ENCODE measurements at regions not wholly inside any gene's neighbourhood (a gene's known extent, or its start where the extent isn't known, plus 50 kb on each side); places are given as distances from the start of the nearest gene placed in this dataset.

GRCh38 chr10:112002206-112002605 is 181.4 kb downstream of the GPAM start:
- DNase-seq, result no peak

- no peak for DNase-seq
Observed at GRCh38 chr10:112004075-112004474, 179.5 kb downstream of the GPAM start.

- no peak for DNase-seq
Observed at GRCh38 chr10:112005044-112005443, 178.5 kb downstream of the GPAM start.

GRCh38 chr10:112006407-112006806 is 177.2 kb downstream of the GPAM start:
- no peak for DNase-seq

GRCh38 chr10:112006831-112007230 is 176.7 kb downstream of the GPAM start:
- no peak for DNase-seq

GRCh38 chr10:112022196-112022595 is 161.4 kb downstream of the GPAM start:
- no peak for DNase-seq

GRCh38 chr10:112024079-112024478 is 159.5 kb downstream of the GPAM start:
- no peak for DNase-seq

- no peak for DNase-seq
Observed at GRCh38 chr10:112025228-112025627, 158.3 kb downstream of the GPAM start.

GRCh38 chr10:112026438-112026837 is 157.1 kb downstream of the GPAM start:
- no peak for DNase-seq

- DNase-seq, result no peak
Observed at GRCh38 chr10:112027731-112028280, 155.8 kb downstream of the GPAM start.

- DNase-seq, result no peak
Observed at GRCh38 chr10:112030431-112030830, 153.1 kb downstream of the GPAM start.

- no peak for DNase-seq
Observed at GRCh38 chr10:112039823-112040222, 143.7 kb downstream of the GPAM start.

GRCh38 chr10:112040696-112041095 is 142.9 kb downstream of the GPAM start:
- DNase-seq, result no peak

GRCh38 chr10:112045938-112046337 is 137.6 kb downstream of the GPAM start:
- DNase-seq, result no peak

GRCh38 chr10:112047674-112048073 is 135.9 kb downstream of the GPAM start:
- DNase-seq, result no peak

- DNase-seq, result no peak
Observed at GRCh38 chr10:112052166-112052565, 131.4 kb downstream of the GPAM start.

GRCh38 chr10:112053895-112054294 is 129.7 kb downstream of the GPAM start:
- DNase-seq, result no peak

- DNase-seq, result no peak
Observed at GRCh38 chr10:112054516-112054915, 129.0 kb downstream of the GPAM start.

- DNase-seq, result no peak
Observed at GRCh38 chr10:112057072-112057471, 126.5 kb downstream of the GPAM start.

- DNase-seq, result no peak
Observed at GRCh38 chr10:112059220-112059619, 124.3 kb downstream of the GPAM start.

- no peak for DNase-seq
Observed at GRCh38 chr10:112071596-112072133, 111.9 kb downstream of the GPAM start.

- DNase-seq, result no peak
Observed at GRCh38 chr10:112078003-112078402, 105.6 kb downstream of the GPAM start.

GRCh38 chr10:112080231-112080630 is 103.3 kb downstream of the GPAM start:
- no peak for DNase-seq

GRCh38 chr10:112082120-112082519 is 101.4 kb downstream of the GPAM start:
- no peak for DNase-seq

GRCh38 chr10:112083472-112083871 is 100.1 kb downstream of the GPAM start:
- no peak for DNase-seq

All from AML-193 (cell line).